Activated CD8-positive, alpha-beta memory T cell treated with anti-CD3 and anti-CD28 coated beads, Interleukin-2, amount 10 ng/mL, durations not matched to agents 7 days and 5 days (primary cell): ENCODE measurements at regions not wholly inside any gene's neighbourhood (a gene's known extent, or its start where the extent isn't known, plus 50 kb on each side); places are given as distances from the start of the nearest gene placed in this dataset.

Experiments
- ATAC-seq: fragments of 150-1000 bp; cut with Tn5 transposase; one replicate; pipeline ENCODE4 v1.10.0; 2021; ENCODE audit warnings: moderate library complexity
- CTCF ChIA-PET: fragments of 350-600 bp; sonication (Branson Sonifier 250); formaldehyde crosslinking; loops from one replicate; lab custom pipeline; 2021; ENCODE audit warnings: antibody characterized with exemption; lab: Charles Lee
- DNase-seq: peaks from one replicate; pipeline ENCODE4 v3.0.0-alpha.2; 2020
- H3K27ac Mint-ChIP-seq: one replicate; pipeline ENCODE4 v1.8.0; 2021; ENCODE audit warnings: mild to moderate bottlenecking, mixed read lengths
- H3K27me3 Mint-ChIP-seq: one replicate; pipeline ENCODE4 v1.8.0; 2021; ENCODE audit warnings: mixed read lengths
- H3K36me3 Mint-ChIP-seq: one replicate; pipeline ENCODE4 v1.8.0; 2021; ENCODE audit warnings: mild to moderate bottlenecking, mixed read lengths
- H3K4me1 Mint-ChIP-seq: one replicate; pipeline ENCODE4 v1.8.0; 2021; ENCODE audit warnings: mixed read lengths
- H3K4me3 Mint-ChIP-seq: one replicate; pipeline ENCODE4 v1.8.0; 2021; ENCODE audit warnings: mild to moderate bottlenecking, moderate library complexity, mixed read lengths
- H3K9me3 Mint-ChIP-seq: one replicate; pipeline ENCODE4 v1.8.0; 2022; ENCODE audit warnings: low read depth, mixed read lengths

- CTCF ChIA-PET = no interaction called here
- Mint-ChIP-seq H3K27me3 (no peaks in the 10 kb centered on the region), H3K4me3 (no peak overlapping the region), H3K4me1 (no peaks in the 10 kb centered on the region), H3K9me3 (peaks cover 11% of the 10 kb centered on the region), H3K27ac (no peak overlapping the region), H3K36me3 (no peaks in the 10 kb centered on the region)
- DNase-seq = no peak
- no peak for ATAC-seq
Observed at GRCh38 chr12:34291426-34291901, 269.2 kb downstream of the ALG10 start.

- DNase-seq (no peak), ATAC-seq (no peak)
- H3K4me1 Mint-ChIP-seq = no peaks in the 10 kb centered on the region
- H3K36me3 Mint-ChIP-seq = no peaks in the 10 kb centered on the region
- no peak overlapping the region for H3K27ac Mint-ChIP-seq
- H3K4me3 Mint-ChIP-seq = no peak overlapping the region
- no peaks in the 10 kb centered on the region for H3K27me3 Mint-ChIP-seq
- peaks cover 12% of the 10 kb centered on the region for H3K9me3 Mint-ChIP-seq
- CTCF ChIA-PET = no interaction called here
Observed at GRCh38 chr12:34292736-34293625, 270.7 kb downstream of the ALG10 start.

- Mint-ChIP-seq H3K9me3 (peaks cover 14% of the 10 kb centered on the region), H3K27ac (no peak overlapping the region), H3K4me3 (no peak overlapping the region), H3K4me1 (no peaks in the 10 kb centered on the region), H3K36me3 (no peaks in the 10 kb centered on the region), H3K27me3 (no peaks in the 10 kb centered on the region)
- CTCF ChIA-PET = no interaction called here
- no peak for DNase-seq
- ATAC-seq = no peak
Observed at GRCh38 chr12:34294137-34294536, 271.8 kb downstream of the ALG10 start.

GRCh38 chr12:34294671-34295365, 272.5 kb downstream of the ALG10 start:
- peaks cover 19% of the 10 kb centered on the region for H3K9me3 Mint-ChIP-seq

GRCh38 chr12:34295366-34296142, 273.3 kb downstream of the ALG10 start:
- Mint-ChIP-seq H3K4me3 (no peak overlapping the region), H3K27ac (no peak overlapping the region), H3K9me3 (peaks cover 19% of the 10 kb centered on the region), H3K27me3 (no peaks in the 10 kb centered on the region), H3K36me3 (no peaks in the 10 kb centered on the region), H3K4me1 (no peaks in the 10 kb centered on the region)
- ATAC-seq = no peak
- DNase-seq = no peak
- CTCF ChIA-PET = no interaction called here

More at GRCh38 chr12:34294671-34295365, 272.5 kb downstream of the ALG10 start:
- no peaks in the 10 kb centered on the region for H3K27me3 Mint-ChIP-seq
- no peak for ATAC-seq
- CTCF ChIA-PET = no interaction called here
- no peaks in the 10 kb centered on the region for H3K4me1 Mint-ChIP-seq
- DNase-seq = no peak
- H3K4me3 Mint-ChIP-seq = no peak overlapping the region
- no peaks in the 10 kb centered on the region for H3K36me3 Mint-ChIP-seq
- no peak overlapping the region for H3K27ac Mint-ChIP-seq

- no peak for DNase-seq
- Mint-ChIP-seq H3K4me3 (no peak overlapping the region), H3K4me1 (no peaks in the 10 kb centered on the region), H3K27me3 (no peaks in the 10 kb centered on the region), H3K9me3 (peaks cover 24% of the 10 kb centered on the region), H3K27ac (no peak overlapping the region), H3K36me3 (no peaks in the 10 kb centered on the region)
- CTCF ChIA-PET = no interaction called here
- no peak for ATAC-seq
Observed at GRCh38 chr12:34296143-34297041, 274.1 kb downstream of the ALG10 start.

- Mint-ChIP-seq H3K4me3 (no peak overlapping the region), H3K9me3 (peaks cover 27% of the 10 kb centered on the region), H3K4me1 (no peaks in the 10 kb centered on the region), H3K36me3 (no peaks in the 10 kb centered on the region), H3K27ac (no peak overlapping the region), H3K27me3 (no peaks in the 10 kb centered on the region)
- CTCF ChIA-PET = no interaction called here
- no peak for DNase-seq
- ATAC-seq = no peak
Observed at GRCh38 chr12:34297126-34297789, 275.0 kb downstream of the ALG10 start.

- Mint-ChIP-seq H3K27me3 (no peaks in the 10 kb centered on the region), H3K4me1 (no peaks in the 10 kb centered on the region), H3K9me3 (peaks cover 32% of the 10 kb centered on the region), H3K36me3 (no peaks in the 10 kb centered on the region), H3K4me3 (no peak overlapping the region), H3K27ac (no peak overlapping the region)
- ATAC-seq (no peak), DNase-seq (no peak)
- CTCF ChIA-PET = no interaction called here
Observed at GRCh38 chr12:34297790-34298164, 275.5 kb downstream of the ALG10 start.

GRCh38 chr12:34298176-34298970, 276.1 kb downstream of the ALG10 start:
- Mint-ChIP-seq H3K9me3 (peaks cover 32% of the 10 kb centered on the region), H3K36me3 (no peaks in the 10 kb centered on the region), H3K4me3 (no peak overlapping the region), H3K27ac (no peak overlapping the region), H3K27me3 (no peaks in the 10 kb centered on the region), H3K4me1 (no peaks in the 10 kb centered on the region)
- DNase-seq = no peak
- ATAC-seq = no peak
- CTCF ChIA-PET = no interaction called here

- CTCF ChIA-PET = no interaction called here
- H3K9me3 Mint-ChIP-seq = peaks cover 36% of the 10 kb centered on the region
Observed at GRCh38 chr12:34298971-34299801, 276.9 kb downstream of the ALG10 start.

GRCh38 chr12:34299802-34300193, 277.5 kb downstream of the ALG10 start:
- ATAC-seq (no peak), DNase-seq (no peak)
- Mint-ChIP-seq H3K27me3 (no peaks in the 10 kb centered on the region), H3K4me1 (no peaks in the 10 kb centered on the region), H3K4me3 (no peak overlapping the region), H3K27ac (no peak overlapping the region), H3K9me3 (peaks cover 38% of the 10 kb centered on the region), H3K36me3 (no peaks in the 10 kb centered on the region)
- CTCF ChIA-PET = no interaction called here

More at GRCh38 chr12:34298971-34299801, 276.9 kb downstream of the ALG10 start:
- no peak overlapping the region for H3K27ac Mint-ChIP-seq
- H3K36me3 Mint-ChIP-seq = no peaks in the 10 kb centered on the region
- H3K27me3 Mint-ChIP-seq = no peaks in the 10 kb centered on the region
- no peaks in the 10 kb centered on the region for H3K4me1 Mint-ChIP-seq
- no peak overlapping the region for H3K4me3 Mint-ChIP-seq
- ATAC-seq (no peak), DNase-seq (no peak)
